ENCODE measurements at regions not wholly inside any gene's neighbourhood (a gene's known extent, or its start where the extent isn't known, plus 50 kb on each side); places are given as distances from the start of the nearest gene placed in this dataset.
"Not testable (repeated sequence)": the region's sequence is repeated elsewhere in the genome, so short reads cannot be mapped to it uniquely, and the experiment has no call there.

GRCh38 chr11:80699406-80700177 is 1258.8 kb upstream of the TENM4 start:
- TF ChIP-seq, protein P1, sequence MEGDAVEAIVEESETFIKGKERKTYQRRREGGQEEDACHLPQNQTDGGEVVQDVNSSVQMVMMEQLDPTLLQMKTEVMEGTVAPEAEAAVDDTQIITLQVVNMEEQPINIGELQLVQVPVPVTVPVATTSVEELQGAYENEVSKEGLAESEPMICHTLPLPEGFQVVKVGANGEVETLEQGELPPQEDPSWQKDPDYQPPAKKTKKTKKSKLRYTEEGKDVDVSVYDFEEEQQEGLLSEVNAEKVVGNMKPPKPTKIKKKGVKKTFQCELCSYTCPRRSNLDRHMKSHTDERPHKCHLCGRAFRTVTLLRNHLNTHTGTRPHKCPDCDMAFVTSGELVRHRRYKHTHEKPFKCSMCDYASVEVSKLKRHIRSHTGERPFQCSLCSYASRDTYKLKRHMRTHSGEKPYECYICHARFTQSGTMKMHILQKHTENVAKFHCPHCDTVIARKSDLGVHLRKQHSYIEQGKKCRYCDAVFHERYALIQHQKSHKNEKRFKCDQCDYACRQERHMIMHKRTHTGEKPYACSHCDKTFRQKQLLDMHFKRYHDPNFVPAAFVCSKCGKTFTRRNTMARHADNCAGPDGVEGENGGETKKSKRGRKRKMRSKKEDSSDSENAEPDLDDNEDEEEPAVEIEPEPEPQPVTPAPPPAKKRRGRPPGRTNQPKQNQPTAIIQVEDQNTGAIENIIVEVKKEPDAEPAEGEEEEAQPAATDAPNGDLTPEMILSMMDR (IDR thresholded peaks at IDR 0.05; ENCODE audit: poor library complexity), result not testable (repeated sequence)
- TF ChIP-seq EZH2 (IDR thresholded peaks at IDR 0.05; ENCODE audit: borderline replicate concordance), result not testable (repeated sequence)
